ENCODE measurements at regions not wholly inside any gene's neighbourhood (a gene's known extent, or its start where the extent isn't known, plus 50 kb on each side); places are given as distances from the start of the nearest gene placed in this dataset.
A peak's percentile ranks its signal among the peaks of the same experiment; 100 is the strongest.

DNA sequence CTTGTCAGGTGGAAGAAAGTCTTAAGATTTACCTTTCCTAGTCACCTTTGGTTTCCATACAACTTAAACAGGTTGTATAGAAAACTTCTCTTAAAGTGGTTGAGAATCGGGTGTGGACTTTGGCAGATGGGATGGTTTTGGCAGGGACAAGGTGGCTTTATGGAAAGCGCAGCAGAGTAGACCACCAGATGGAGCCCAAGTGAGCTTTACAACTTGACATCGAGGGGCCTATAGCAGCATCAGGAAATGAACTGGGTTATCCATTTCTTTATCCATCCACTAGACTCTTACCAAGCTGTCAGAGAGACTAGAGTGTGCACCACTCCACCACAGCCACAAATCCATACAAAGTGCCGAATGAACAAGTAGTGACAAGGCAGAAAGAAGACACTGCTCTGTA is 85.3 kb upstream of the MBNL1 start:
- ATAC-seq (peak; percentile 74 to 97 (median 81)), DNase-seq (peak in 1 of 2 donors; percentile 48)
- 38 to 53% (median 43%) methylated on average over 4 of the region's 4 CpGs for WGBS, 3 donors
- H3K4me1 ChIP-seq: no peaks in the 10 kb centered on the region
- no peak overlapping the region for H3K4me3 ChIP-seq
- intact Hi-C loops (cut with DNase I): loop anchor here (1.0 to 10.0 kb wide), 2 partner anchors 261 kb away; no protein-coding TSS in a partner anchor
- no peaks in the 10 kb centered on the region for H3K27me3 ChIP-seq (ENCODE audit: insufficient read depth in 3 of 3, low read length in 2 of 3)
- H3K9me3 ChIP-seq: no peaks in the 10 kb centered on the region
- TF ChIP-seq, protein P1, sequence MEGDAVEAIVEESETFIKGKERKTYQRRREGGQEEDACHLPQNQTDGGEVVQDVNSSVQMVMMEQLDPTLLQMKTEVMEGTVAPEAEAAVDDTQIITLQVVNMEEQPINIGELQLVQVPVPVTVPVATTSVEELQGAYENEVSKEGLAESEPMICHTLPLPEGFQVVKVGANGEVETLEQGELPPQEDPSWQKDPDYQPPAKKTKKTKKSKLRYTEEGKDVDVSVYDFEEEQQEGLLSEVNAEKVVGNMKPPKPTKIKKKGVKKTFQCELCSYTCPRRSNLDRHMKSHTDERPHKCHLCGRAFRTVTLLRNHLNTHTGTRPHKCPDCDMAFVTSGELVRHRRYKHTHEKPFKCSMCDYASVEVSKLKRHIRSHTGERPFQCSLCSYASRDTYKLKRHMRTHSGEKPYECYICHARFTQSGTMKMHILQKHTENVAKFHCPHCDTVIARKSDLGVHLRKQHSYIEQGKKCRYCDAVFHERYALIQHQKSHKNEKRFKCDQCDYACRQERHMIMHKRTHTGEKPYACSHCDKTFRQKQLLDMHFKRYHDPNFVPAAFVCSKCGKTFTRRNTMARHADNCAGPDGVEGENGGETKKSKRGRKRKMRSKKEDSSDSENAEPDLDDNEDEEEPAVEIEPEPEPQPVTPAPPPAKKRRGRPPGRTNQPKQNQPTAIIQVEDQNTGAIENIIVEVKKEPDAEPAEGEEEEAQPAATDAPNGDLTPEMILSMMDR (IDR thresholded peaks at IDR 0.05): peak; percentile 65
- no peaks in the 10 kb centered on the region for H3K36me3 ChIP-seq (ENCODE audit: insufficient read depth in 1 of 2, low read depth in 1 of 2)
- no peak overlapping the region for H3K27ac ChIP-seq

DNA sequence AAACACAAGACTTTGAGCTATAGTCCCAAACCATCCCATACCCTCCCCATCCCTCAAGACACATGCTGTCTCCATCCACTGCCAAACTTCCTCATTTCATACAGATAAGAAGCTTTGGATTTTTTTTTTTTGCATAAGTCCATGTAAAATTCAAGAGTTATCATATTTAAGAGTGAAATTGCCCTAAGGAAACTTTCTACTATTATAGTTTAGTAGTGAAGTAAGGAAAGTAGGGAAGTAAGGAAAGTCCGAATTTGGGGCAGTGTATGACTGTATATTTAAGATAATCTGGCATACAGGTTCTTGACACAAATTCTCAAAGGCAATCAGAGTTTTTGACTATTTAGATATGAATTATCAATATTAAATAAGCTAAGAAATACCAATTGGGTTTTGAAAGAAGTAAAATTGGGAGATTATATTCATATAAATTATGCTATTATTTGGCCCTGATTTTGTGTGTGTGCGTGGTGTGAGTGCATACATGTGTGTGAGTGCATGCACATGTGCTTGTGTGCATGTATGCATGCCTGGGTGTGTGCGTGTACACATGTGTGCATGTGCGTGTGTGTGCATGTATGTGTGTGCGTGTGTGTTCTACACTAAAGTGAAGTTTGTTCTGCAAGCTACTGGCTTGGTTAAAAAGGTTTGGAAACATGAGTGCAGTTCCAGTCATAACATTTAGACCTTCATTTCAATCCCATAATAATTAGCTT is 83.6 kb upstream of the MBNL1 start:
- intact Hi-C loops (cut with DNase I): loop anchor here in 1 of 2 donors (10.0 kb wide), 1 partner anchor 260 kb away; no protein-coding TSS in a partner anchor
- Histone ChIP-seq H3K9me3 (no peaks in the 10 kb centered on the region), H3K36me3 (ENCODE audit: insufficient read depth in 1 of 2, low read depth in 1 of 2) (no peaks in the 10 kb centered on the region), H3K27ac (no peak overlapping the region), H3K27me3 (ENCODE audit: insufficient read depth in 3 of 3, low read length in 2 of 3) (no peaks in the 10 kb centered on the region), H3K4me3 (no peak overlapping the region), H3K4me1 (no peaks in the 10 kb centered on the region)
- WGBS, 3 donors: 95 to 98% (median 97%) methylated on average over 5 of the region's 5 CpGs
- ATAC-seq (no peak), DNase-seq (no peak)
- TF ChIP-seq, protein P1 (IDR thresholded peaks at IDR 0.05): no peak

DNA sequence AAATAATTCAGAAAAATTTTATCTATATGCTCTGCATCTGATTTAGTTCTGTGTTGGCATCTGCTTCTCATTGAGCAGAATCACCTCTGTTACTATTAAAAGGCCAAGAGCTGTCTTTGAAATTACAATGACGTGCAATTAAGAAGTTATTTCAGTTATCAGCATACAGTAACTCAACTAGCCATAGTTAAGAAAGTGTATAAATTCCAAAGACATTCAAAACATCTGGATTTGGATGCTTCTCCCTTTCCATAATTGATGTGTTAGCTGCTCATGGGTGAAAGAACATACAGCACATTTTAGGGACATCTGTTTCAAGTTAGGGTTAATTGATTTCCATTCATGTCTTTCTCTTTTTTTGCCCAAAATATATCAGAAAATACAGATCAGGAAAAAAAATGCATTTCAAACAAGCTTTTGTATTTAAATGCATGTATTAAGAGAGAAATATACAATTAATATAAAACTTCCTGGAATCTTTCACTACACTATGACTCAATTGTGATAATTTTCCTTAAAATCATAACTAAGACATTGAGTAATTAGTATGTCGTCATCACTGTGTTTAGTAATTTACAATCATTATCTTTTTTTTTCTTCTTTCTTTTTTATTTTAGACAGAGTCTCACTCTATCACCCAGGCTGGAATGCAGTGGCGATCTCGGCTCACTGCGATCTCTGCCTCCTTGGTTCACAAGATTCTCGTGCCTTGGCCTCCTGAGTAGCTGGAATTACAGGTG is 82.7 kb upstream of the MBNL1 start:
- no peak overlapping the region for H3K27ac ChIP-seq
- intact Hi-C loops (cut with DNase I): loop anchor here in 1 of 2 donors (10.0 kb wide), 1 partner anchor 259 kb away; no protein-coding TSS in a partner anchor
- no peaks in the 10 kb centered on the region for H3K9me3 ChIP-seq
- H3K4me3 ChIP-seq: no peak overlapping the region
- H3K4me1 ChIP-seq: no peaks in the 10 kb centered on the region
- WGBS, 3 donors: 84 to 87% (median 84%) methylated on average over 6 of the region's 6 CpGs
- H3K27me3 ChIP-seq (ENCODE audit: insufficient read depth in 3 of 3, low read length in 2 of 3): no peaks in the 10 kb centered on the region
- ATAC-seq: no peak
- TF ChIP-seq, protein P1 (IDR thresholded peaks at IDR 0.05): no peak
- no peaks in the 10 kb centered on the region for H3K36me3 ChIP-seq (ENCODE audit: insufficient read depth in 1 of 2, low read depth in 1 of 2)
- no peak for DNase-seq

DNA sequence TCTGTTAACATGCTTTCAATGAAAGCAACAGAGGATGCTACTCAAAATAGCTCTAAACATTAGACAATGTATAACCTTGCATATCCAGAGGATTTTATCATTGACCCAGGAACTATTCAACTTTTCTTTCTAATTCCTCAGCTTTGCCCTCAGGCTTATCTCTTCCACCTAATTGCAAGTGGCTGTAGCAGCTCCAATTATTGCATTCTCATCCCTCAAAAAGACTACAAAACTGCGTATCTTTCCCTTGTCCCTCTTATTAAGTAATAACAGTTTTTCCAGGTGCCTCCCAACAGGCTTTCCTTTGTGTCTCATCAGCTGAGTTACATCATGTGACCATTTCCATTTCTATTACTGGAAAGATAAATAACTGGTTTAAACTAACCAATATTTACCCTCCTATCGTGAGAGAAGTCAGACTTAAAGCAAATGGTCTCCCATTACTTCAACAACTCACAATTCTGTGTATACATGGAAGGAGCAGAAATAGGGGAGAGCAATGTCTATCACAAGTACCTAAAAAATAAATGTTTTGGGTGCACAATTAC is 78.0 kb upstream of the MBNL1 start:
- no peak overlapping the region for H3K27ac ChIP-seq
- intact Hi-C loops (cut with DNase I): no loop called here
- no peak overlapping the region for H3K4me3 ChIP-seq
- no peaks in the 10 kb centered on the region for H3K27me3 ChIP-seq (ENCODE audit: insufficient read depth in 3 of 3, low read length in 2 of 3)
- ATAC-seq (no peak), DNase-seq (no peak)
- H3K9me3 ChIP-seq: no peaks in the 10 kb centered on the region
- no peaks in the 10 kb centered on the region for H3K4me1 ChIP-seq
- WGBS, 3 donors: 83 to 85% (median 83%) methylated on average over 2 of the region's 2 CpGs
- TF ChIP-seq, protein P1 (IDR thresholded peaks at IDR 0.05): no peak
- H3K36me3 ChIP-seq (ENCODE audit: insufficient read depth in 1 of 2, low read depth in 1 of 2): no peaks in the 10 kb centered on the region
